Chondrocyte (in vitro differentiated cells): ENCODE measurements at regions not wholly inside any gene's neighbourhood (a gene's known extent, or its start where the extent isn't known, plus 50 kb on each side); places are given as distances from the start of the nearest gene placed in this dataset.

Experiments used
- DNase-seq: peaks from one replicate; pipeline ENCODE4 v3.0.0; 2021; ENCODE audit warnings: mixed read lengths, low spot score
- H3K27ac Mint-ChIP-seq: one replicate; pipeline ENCODE4 v1.8.0; 2021; ENCODE audit warnings: mild to moderate bottlenecking, moderate library complexity, mixed read lengths; ENCODE audit not compliant: unreplicated experiment
- H3K27me3 Mint-ChIP-seq: 2 replicates; pipeline ENCODE4 v1.8.0; 2021; ENCODE audit warnings: low read depth, mixed read lengths
- H3K36me3 Mint-ChIP-seq: 2 replicates; pipeline ENCODE4 v1.8.0; 2021; ENCODE audit warnings: low read depth, mixed read lengths
- H3K4me1 Mint-ChIP-seq: 2 replicates; pipeline ENCODE4 v1.8.0; 2021; ENCODE audit warnings: low read depth, mild to moderate bottlenecking, mixed read lengths
- H3K4me3 Mint-ChIP-seq: one replicate; pipeline ENCODE4 v1.8.0; 2021; ENCODE audit warnings: mild to moderate bottlenecking, moderate library complexity, mixed read lengths; ENCODE audit not compliant: unreplicated experiment
- H3K9me3 Mint-ChIP-seq: 2 replicates; pipeline ENCODE4 v1.8.0; 2021; ENCODE audit warnings: low read depth, mixed read lengths
- TF ChIP-seq, protein P1 (sequence below): fragments of 200-600 bp; sonication (generic); IDR thresholded peaks from 2 replicates; pipeline ENCODE4 v1.5.0; 2021; ENCODE audit warnings: antibody characterized with exemption, mild to moderate bottlenecking, moderate library complexity

GRCh38 chr12:28866296-28866695 is 282.8 kb upstream of the FAR2 start:
- H3K27me3 Mint-ChIP-seq: no peaks in the 10 kb centered on the region
- peaks cover 15% of the 10 kb centered on the region for H3K4me1 Mint-ChIP-seq
- DNase-seq: no peak
- H3K36me3 Mint-ChIP-seq: no peaks in the 10 kb centered on the region
- TF ChIP-seq, protein P1, sequence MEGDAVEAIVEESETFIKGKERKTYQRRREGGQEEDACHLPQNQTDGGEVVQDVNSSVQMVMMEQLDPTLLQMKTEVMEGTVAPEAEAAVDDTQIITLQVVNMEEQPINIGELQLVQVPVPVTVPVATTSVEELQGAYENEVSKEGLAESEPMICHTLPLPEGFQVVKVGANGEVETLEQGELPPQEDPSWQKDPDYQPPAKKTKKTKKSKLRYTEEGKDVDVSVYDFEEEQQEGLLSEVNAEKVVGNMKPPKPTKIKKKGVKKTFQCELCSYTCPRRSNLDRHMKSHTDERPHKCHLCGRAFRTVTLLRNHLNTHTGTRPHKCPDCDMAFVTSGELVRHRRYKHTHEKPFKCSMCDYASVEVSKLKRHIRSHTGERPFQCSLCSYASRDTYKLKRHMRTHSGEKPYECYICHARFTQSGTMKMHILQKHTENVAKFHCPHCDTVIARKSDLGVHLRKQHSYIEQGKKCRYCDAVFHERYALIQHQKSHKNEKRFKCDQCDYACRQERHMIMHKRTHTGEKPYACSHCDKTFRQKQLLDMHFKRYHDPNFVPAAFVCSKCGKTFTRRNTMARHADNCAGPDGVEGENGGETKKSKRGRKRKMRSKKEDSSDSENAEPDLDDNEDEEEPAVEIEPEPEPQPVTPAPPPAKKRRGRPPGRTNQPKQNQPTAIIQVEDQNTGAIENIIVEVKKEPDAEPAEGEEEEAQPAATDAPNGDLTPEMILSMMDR: no peak
- no peaks in the 10 kb centered on the region for H3K9me3 Mint-ChIP-seq
- H3K27ac Mint-ChIP-seq: no peak overlapping the region
- H3K4me3 Mint-ChIP-seq: no peak overlapping the region

- no peak for DNase-seq
- Mint-ChIP-seq H3K27ac (no peak overlapping the region), H3K27me3 (no peaks in the 10 kb centered on the region), H3K4me1 (peaks cover 16% of the 10 kb centered on the region), H3K9me3 (no peaks in the 10 kb centered on the region), H3K4me3 (no peak overlapping the region), H3K36me3 (no peaks in the 10 kb centered on the region)
- TF ChIP-seq, protein P1: no peak
These were observed 282.2 kb upstream of the FAR2 start for GRCh38 chr12:28866715-28867503.

DNA sequence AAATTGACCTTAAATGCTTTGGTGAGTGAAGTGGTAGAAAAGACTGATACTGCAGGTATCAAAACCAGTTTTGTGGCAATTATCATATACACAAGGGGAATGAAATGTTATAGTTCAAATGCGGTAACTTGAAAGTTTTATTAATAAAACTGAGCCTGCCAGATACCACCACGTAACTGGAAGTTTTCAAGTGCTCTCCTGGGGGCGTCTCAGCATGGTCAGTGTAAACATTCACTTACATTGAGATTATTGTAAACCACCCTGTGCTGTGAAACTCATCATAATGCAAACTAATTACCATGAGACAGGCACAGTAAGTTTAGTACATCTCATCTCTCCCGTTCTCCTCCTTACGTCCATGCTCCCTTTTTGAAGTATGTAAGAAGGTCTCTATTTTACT is 280.7 kb upstream of the FAR2 start:
- no peaks in the 10 kb centered on the region for H3K9me3 Mint-ChIP-seq
- TF ChIP-seq, protein P1: no peak
- H3K4me1 Mint-ChIP-seq: peaks cover 16% of the 10 kb centered on the region
- no peak overlapping the region for H3K4me3 Mint-ChIP-seq
- no peaks in the 10 kb centered on the region for H3K36me3 Mint-ChIP-seq
- no peak for DNase-seq
- no peak overlapping the region for H3K27ac Mint-ChIP-seq
- no peaks in the 10 kb centered on the region for H3K27me3 Mint-ChIP-seq

DNA sequence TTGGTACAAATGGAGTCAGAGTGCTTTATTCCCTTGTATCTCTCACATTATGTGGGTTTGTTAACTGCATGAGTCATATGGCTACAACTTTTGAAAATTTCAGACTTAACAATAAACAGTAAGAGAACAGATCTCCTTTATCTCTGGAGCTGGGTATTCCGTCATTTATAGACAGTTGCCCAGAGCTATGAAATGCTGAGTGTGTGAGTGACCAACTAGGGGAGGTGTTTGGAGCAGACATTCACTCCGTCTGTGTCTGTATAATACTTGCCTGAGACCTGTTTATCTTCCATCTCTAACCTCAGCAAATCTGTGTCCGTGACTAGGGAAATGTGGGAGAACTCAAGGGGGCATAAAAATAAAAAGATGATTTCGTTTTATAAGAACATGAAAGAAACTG is 279.9 kb upstream of the FAR2 start:
- no peak for DNase-seq
- peaks cover 16% of the 10 kb centered on the region for H3K4me1 Mint-ChIP-seq
- H3K27ac Mint-ChIP-seq: no peak overlapping the region
- H3K4me3 Mint-ChIP-seq: no peak overlapping the region
- TF ChIP-seq, protein P1: no peak
- H3K9me3 Mint-ChIP-seq: no peaks in the 10 kb centered on the region
- H3K27me3 Mint-ChIP-seq: peaks cover 1% of the 10 kb centered on the region
- no peaks in the 10 kb centered on the region for H3K36me3 Mint-ChIP-seq

DNA sequence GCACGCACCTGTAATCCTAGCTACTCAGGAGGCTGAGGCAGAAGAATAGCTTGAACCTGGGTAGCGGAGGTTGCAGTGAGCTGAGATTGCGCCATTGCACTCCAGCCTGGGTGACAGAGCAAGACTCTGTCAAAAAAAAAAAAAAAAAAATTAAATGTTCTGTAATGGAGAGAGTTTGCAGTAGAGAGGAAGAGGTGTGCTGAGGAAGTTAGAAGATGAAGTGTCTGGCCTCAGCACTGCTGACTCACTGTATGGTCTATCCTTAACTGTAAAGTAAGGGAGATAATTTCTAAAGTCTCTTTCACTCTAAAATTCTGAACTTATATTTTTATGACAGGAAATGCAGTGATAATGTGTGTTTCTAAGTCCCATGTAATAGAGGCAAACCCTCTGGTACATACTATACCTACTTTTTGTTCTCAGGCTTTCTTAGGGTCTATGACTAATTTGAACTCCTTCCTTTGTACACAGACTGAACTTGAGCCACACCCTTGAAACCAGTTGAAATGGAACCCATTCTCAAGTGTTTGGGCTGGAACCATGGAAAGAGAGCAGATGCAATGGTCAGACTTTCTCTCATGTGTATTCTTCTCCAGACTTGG is 278.1 kb upstream of the FAR2 start:
- Mint-ChIP-seq H3K9me3 (no peaks in the 10 kb centered on the region), H3K4me3 (no peak overlapping the region), H3K27me3 (peaks cover 1% of the 10 kb centered on the region), H3K27ac (no peak overlapping the region), H3K4me1 (peaks cover 13% of the 10 kb centered on the region), H3K36me3 (no peaks in the 10 kb centered on the region)
- DNase-seq: no peak
- TF ChIP-seq, protein P1: no peak
